ENCODE measurements at regions not wholly inside any gene's neighbourhood (a gene's known extent, or its start where the extent isn't known, plus 50 kb on each side); places are given as distances from the start of the nearest gene placed in this dataset.
"Not testable (repeated sequence)": the region's sequence is repeated elsewhere in the genome, so short reads cannot be mapped to it uniquely, and the experiment has no call there.

DNA sequence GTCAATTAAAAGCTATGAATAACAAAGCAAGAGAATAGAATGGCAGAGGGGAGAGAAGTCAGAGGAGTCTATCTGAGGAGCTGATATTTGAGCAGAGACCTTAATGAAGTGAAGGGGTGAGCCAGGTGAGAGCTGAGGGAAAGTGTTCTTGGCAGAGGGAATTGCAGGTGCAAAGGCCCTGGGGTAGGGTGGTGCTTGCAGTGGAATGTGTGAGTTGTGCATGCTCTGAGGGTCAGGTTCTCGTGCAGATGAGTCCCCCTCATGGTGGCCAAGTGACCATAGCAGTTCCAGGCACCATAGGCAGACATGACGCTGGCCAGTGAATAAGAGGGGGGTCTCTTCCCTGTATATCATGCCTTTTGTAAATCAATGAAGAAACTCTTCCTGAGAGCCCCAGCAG, 58.9 kb upstream of the ALX4 start:
- DNase-seq (ENCODE audit: low read depth), result no peak

DNA sequence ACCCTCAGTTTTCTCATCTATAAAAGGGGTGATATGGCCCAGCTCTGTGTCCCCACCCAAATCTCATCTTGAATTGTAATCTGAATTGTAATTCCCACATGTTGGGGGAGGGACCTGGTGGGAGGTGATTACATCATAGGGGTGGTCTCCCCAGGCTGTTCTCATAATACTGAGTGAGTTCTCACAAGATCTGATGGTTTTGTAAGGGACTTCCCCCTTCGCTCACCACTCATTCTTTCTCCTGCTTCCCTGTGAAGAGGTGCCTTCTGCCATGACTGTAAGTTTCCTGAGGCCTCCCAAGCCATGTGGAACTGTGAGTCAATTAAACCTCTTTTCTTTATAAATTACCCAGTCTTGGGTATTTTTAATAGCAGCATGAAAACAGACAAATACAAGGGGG, 61.1 kb upstream of the ALX4 start:
- not testable (repeated sequence) for H3K4me3 ChIP-seq (ENCODE audit: low read depth, low read length); DNase-seq (ENCODE audit: low read depth)

More for the DNA sequence above, 58.9 kb upstream of the ALX4 start:
- TF ChIP-seq, protein P1, sequence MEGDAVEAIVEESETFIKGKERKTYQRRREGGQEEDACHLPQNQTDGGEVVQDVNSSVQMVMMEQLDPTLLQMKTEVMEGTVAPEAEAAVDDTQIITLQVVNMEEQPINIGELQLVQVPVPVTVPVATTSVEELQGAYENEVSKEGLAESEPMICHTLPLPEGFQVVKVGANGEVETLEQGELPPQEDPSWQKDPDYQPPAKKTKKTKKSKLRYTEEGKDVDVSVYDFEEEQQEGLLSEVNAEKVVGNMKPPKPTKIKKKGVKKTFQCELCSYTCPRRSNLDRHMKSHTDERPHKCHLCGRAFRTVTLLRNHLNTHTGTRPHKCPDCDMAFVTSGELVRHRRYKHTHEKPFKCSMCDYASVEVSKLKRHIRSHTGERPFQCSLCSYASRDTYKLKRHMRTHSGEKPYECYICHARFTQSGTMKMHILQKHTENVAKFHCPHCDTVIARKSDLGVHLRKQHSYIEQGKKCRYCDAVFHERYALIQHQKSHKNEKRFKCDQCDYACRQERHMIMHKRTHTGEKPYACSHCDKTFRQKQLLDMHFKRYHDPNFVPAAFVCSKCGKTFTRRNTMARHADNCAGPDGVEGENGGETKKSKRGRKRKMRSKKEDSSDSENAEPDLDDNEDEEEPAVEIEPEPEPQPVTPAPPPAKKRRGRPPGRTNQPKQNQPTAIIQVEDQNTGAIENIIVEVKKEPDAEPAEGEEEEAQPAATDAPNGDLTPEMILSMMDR (IDR thresholded peaks at IDR 0.05; ENCODE audit: insufficient read depth, low read length), result no peak
- no peak overlapping the region for H3K4me3 ChIP-seq (ENCODE audit: low read depth, low read length)

DNA sequence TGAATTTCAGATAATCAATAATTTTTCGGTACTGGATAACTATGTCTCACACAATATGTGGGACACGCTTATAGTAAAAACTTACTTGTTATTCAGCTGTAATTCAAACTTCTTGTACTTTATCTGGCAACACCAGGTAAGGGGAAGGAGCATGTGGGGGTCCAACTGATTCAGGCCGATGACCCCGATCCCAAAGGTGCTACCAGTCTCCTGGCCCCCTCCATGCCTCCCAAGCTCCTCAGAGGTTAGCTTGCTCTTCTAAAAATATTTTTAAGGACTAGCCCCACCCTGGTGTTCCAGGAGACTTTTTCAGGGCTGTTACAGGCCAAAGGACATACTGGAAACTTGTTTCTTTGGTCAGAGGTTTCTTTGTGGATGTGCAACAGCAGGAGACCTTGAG, 61.8 kb upstream of the ALX4 start:
- H3K4me3 ChIP-seq (ENCODE audit: low read depth, low read length), result no peak overlapping the region
- DNase-seq (ENCODE audit: low read depth), result no peak
- TF ChIP-seq, protein P1 (IDR thresholded peaks at IDR 0.05; ENCODE audit: insufficient read depth, low read length), result no peak

DNA sequence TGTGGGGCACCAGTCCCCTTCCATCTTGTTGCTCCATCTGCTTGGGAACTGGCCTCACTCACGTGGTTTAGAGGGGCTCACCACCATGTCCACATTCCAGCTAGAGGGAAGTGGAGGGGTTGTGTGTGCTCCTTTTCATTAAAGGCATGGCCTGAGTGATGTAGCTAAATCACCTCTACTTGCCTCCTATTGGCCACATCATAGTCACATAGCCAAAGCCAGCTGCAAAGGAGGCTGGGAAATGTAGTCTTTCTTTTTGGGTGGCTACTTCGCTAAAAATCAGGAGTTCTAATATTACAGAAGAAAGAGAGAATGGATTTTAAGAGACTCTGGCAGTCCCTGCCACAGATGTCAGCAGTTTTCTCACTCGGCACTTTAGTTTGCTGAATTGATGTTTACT, 63.0 kb upstream of the ALX4 start:
- no peak for DNase-seq (ENCODE audit: low read depth)
- TF ChIP-seq, protein P1 (IDR thresholded peaks at IDR 0.05; ENCODE audit: insufficient read depth, low read length), result no peak
- H3K4me3 ChIP-seq (ENCODE audit: low read depth, low read length), result no peak overlapping the region

DNA sequence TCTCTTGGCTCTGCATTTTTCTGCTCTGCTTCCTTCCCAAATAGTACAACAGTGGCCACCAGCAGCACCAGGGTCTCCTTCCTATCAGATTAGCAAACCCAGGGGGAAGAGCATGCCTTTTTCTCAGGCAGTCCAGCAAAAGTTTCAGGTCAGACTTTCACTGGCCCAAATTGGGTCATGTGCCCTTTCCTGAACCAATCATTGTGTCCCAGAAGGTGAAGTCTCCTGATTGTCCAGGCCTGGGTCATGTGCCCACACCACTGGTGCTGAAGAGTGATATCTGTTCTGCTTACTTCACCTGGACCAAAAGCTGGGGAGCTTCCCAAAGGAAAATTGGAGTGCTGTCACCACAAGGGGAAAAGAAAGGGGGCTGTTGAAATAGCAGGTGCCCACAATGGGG, 64.1 kb upstream of the ALX4 start:
- TF ChIP-seq, protein P1 (IDR thresholded peaks at IDR 0.05; ENCODE audit: insufficient read depth, low read length), result no peak
- no peak for DNase-seq (ENCODE audit: low read depth)
- no peak overlapping the region for H3K4me3 ChIP-seq (ENCODE audit: low read depth, low read length)

DNA sequence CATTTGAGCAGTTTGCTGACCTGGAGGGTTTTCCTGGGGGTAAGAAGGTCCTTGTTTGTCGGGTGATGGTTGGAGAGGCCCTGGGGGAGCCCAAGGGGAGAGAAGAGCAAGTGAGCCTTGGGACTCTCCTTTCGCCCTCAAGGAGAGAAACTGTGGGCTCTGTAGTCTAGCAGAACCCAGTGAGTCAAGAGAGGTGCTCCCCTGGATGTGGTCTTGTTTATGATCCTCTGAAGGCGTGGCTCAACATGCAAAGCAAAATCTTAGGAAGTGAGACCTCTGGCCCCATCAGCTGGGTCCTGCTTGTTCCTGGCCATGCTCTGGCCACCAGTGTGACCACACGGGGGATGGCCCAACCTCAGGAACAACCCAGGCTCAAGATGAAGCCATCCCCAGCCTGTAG, 66.5 kb upstream of the ALX4 start:
- H3K4me3 ChIP-seq (ENCODE audit: low read depth, low read length), result no peak overlapping the region
- no peak for DNase-seq (ENCODE audit: low read depth)
- TF ChIP-seq, protein P1 (IDR thresholded peaks at IDR 0.05; ENCODE audit: insufficient read depth, low read length), result no peak

DNA sequence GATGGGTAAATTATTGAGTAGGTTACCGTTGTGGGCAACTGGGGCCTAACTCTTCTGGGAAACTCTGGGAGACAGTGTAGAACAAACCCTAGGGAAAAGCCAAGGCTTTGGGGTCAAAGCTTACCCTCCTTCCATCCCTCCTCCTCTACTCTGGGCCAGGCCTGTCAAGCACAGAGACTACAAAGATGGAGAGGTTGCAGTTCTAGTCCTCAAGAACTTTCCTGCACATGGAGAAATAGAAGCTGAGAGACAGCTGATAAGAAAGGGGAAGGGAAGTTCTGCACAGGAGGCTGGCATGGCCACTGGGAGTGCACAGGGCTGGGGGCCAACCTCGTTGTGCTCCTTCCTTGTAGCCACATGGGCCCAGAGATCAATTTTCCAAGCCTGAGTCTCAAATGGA, 67.2 kb upstream of the ALX4 start:
- no peak for DNase-seq (ENCODE audit: low read depth)
- TF ChIP-seq, protein P1 (IDR thresholded peaks at IDR 0.05; ENCODE audit: insufficient read depth, low read length), result no peak
- no peak overlapping the region for H3K4me3 ChIP-seq (ENCODE audit: low read depth, low read length)

Data from fibroblast of the aortic adventitia (primary cell).